Activated naive CD8-positive, alpha-beta T cell (primary cell): ENCODE measurements at regions not wholly inside any gene's neighbourhood (a gene's known extent, or its start where the extent isn't known, plus 50 kb on each side); places are given as distances from the start of the nearest gene placed in this dataset.
"Not testable (repeated sequence)": the region's sequence is repeated elsewhere in the genome, so short reads cannot be mapped to it uniquely, and the experiment has no call there.

Experiments
- H3K27ac Mint-ChIP-seq: one replicate; pipeline ENCODE4 v1.8.0; 2021; ENCODE audit warnings: mixed read lengths
- H3K27me3 Mint-ChIP-seq: one replicate; pipeline ENCODE4 v1.8.0; 2021; ENCODE audit warnings: mixed read lengths
- H3K36me3 Mint-ChIP-seq: one replicate; pipeline ENCODE4 v1.8.0; 2021; ENCODE audit warnings: mixed read lengths
- H3K4me1 Mint-ChIP-seq: one replicate; pipeline ENCODE4 v1.8.0; 2021; ENCODE audit warnings: low read depth, mixed read lengths
- H3K4me3 Mint-ChIP-seq: one replicate; pipeline ENCODE4 v1.8.0; 2021; ENCODE audit warnings: mild to moderate bottlenecking, mixed read lengths
- H3K9me3 Mint-ChIP-seq: one replicate; pipeline ENCODE4 v1.8.0; 2021; ENCODE audit warnings: low read depth, mixed read lengths

DNA sequence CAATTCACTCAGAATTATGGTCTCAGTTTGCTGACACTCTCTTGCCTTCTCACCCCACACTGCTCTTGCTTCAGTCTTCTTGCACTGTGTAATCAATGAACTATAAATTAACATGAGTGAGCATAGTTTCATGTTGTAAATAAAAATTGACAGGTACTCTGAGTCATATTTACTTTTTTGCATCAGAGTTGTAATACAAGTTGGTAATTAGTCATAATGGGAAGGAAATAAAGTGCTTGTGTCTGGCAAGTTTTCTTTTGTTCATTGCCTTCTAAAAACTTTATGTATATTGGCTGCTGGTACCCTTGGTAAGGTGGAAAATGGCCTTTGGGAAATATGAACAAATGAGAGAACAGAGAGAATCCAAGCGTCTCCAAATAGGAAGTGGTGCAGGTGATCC lies 169.3 kb upstream of the MAGI2 start:
- H3K4me1 Mint-ChIP-seq: no peaks in the 10 kb centered on the region
- no peaks in the 10 kb centered on the region for H3K9me3 Mint-ChIP-seq
- no peaks in the 10 kb centered on the region for H3K36me3 Mint-ChIP-seq
- no peak overlapping the region for H3K27ac Mint-ChIP-seq
- no peak overlapping the region for H3K4me3 Mint-ChIP-seq
- no peaks in the 10 kb centered on the region for H3K27me3 Mint-ChIP-seq

GRCh38 chr7:79620291-79620690 lies 166.8 kb upstream of the MAGI2 start:
- Mint-ChIP-seq H3K9me3 (no peaks in the 10 kb centered on the region), H3K36me3 (no peaks in the 10 kb centered on the region), H3K4me1 (no peaks in the 10 kb centered on the region), H3K27ac (no peak overlapping the region), H3K27me3 (no peaks in the 10 kb centered on the region), H3K4me3 (no peak overlapping the region)

GRCh38 chr7:79619216-79619615 lies 165.7 kb upstream of the MAGI2 start:
- no peak overlapping the region for H3K27ac Mint-ChIP-seq
- H3K4me3 Mint-ChIP-seq: no peak overlapping the region
- no peaks in the 10 kb centered on the region for H3K36me3 Mint-ChIP-seq
- H3K4me1 Mint-ChIP-seq: no peaks in the 10 kb centered on the region
- no peaks in the 10 kb centered on the region for H3K9me3 Mint-ChIP-seq
- H3K27me3 Mint-ChIP-seq: no peaks in the 10 kb centered on the region

GRCh38 chr7:79615871-79616640 lies 162.6 kb upstream of the MAGI2 start:
- Mint-ChIP-seq H3K4me1 (no peaks in the 10 kb centered on the region), H3K27ac (no peak overlapping the region), H3K36me3 (no peaks in the 10 kb centered on the region), H3K9me3 (no peaks in the 10 kb centered on the region), H3K27me3 (no peaks in the 10 kb centered on the region), H3K4me3 (no peak overlapping the region)

GRCh38 chr7:79615466-79615865 lies 162.0 kb upstream of the MAGI2 start:
- no peak overlapping the region for H3K4me3 Mint-ChIP-seq
- H3K9me3 Mint-ChIP-seq: no peaks in the 10 kb centered on the region
- no peaks in the 10 kb centered on the region for H3K36me3 Mint-ChIP-seq
- H3K27me3 Mint-ChIP-seq: no peaks in the 10 kb centered on the region
- H3K27ac Mint-ChIP-seq: no peak overlapping the region
- no peaks in the 10 kb centered on the region for H3K4me1 Mint-ChIP-seq

- no peaks in the 10 kb centered on the region for H3K27me3 Mint-ChIP-seq
- H3K36me3 Mint-ChIP-seq: no peaks in the 10 kb centered on the region
- no peak overlapping the region for H3K27ac Mint-ChIP-seq
- H3K4me3 Mint-ChIP-seq: no peak overlapping the region
- H3K4me1 Mint-ChIP-seq: no peaks in the 10 kb centered on the region
- no peaks in the 10 kb centered on the region for H3K9me3 Mint-ChIP-seq
Observed at GRCh38 chr7:79612903-79613302, 159.4 kb upstream of the MAGI2 start.

DNA sequence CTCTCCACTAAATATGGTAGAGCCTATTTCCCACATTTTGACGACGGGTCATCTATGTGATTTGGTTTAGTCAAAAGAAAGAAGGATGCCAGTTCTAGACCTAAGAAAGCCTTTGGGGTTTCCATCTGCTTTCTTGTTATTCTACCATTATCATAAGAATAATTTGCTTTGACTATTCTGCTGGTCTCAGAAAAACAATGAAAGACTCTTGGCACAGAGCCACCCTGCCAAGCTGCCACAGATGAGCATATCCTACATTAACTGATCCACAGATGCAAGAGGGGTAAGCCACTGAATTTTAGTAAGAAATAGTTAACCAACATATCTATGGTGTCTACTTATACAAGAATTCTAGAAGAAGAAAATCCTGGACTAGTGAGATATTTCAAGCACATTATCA lies 158.6 kb upstream of the MAGI2 start:
- no peaks in the 10 kb centered on the region for H3K27me3 Mint-ChIP-seq
- no peak overlapping the region for H3K4me3 Mint-ChIP-seq
- no peaks in the 10 kb centered on the region for H3K4me1 Mint-ChIP-seq
- peaks cover 2% of the 10 kb centered on the region for H3K9me3 Mint-ChIP-seq
- no peak overlapping the region for H3K27ac Mint-ChIP-seq
- H3K36me3 Mint-ChIP-seq: no peaks in the 10 kb centered on the region

- Mint-ChIP-seq H3K4me3 (no peak overlapping the region), H3K9me3 (peaks cover 4% of the 10 kb centered on the region), H3K27me3 (no peaks in the 10 kb centered on the region), H3K36me3 (no peaks in the 10 kb centered on the region), H3K4me1 (no peaks in the 10 kb centered on the region), H3K27ac (no peak overlapping the region)
Observed at GRCh38 chr7:79610748-79611304, 157.4 kb upstream of the MAGI2 start.

GRCh38 chr7:79610313-79610712 lies 156.8 kb upstream of the MAGI2 start:
- Mint-ChIP-seq H3K27me3 (no peaks in the 10 kb centered on the region), H3K36me3 (no peaks in the 10 kb centered on the region), H3K9me3 (peaks cover 4% of the 10 kb centered on the region), H3K27ac (no peak overlapping the region), H3K4me3 (no peak overlapping the region), H3K4me1 (no peaks in the 10 kb centered on the region)

DNA sequence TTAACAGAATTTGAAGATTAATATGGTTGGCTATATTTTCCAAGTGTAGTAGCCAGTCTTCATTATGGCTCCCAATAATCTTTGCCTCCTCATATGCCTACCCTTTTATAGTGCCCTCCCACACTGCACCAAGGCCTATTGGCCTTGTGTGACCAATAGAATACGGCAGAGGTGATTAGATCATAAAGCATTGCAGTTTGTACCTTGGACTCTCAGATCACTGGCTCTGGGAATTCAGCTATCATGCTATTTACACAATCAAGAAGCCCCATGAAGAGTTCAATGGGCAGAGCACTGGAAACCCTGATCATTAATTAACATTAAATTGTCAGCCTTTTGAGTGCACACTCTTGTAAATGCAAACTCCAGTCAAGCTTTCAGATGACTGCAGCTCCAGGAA lies 154.5 kb upstream of the MAGI2 start:
- Mint-ChIP-seq H3K4me3 (no peak overlapping the region), H3K27ac (no peak overlapping the region), H3K4me1 (no peaks in the 10 kb centered on the region), H3K9me3 (peaks cover 4% of the 10 kb centered on the region), H3K36me3 (no peaks in the 10 kb centered on the region), H3K27me3 (no peaks in the 10 kb centered on the region)

DNA sequence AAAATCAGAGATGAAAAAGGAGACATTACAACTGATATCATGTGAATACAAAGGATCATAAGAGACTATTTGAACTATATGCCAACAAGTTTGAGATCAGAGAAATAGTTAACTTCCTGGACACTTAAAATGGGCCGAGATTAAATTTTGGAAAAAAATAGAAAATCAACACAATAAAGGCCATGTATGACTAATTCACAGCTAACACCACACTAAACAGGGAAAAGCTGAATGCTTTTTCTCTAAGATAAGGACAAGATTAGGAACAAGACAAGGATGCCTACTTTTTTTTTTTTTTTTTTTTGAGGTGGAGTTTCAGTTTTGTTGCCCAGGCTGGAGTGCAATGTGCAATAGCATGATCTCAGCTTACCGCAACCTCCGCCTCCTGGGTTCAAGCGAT lies 151.4 kb upstream of the MAGI2 start:
- Mint-ChIP-seq H3K36me3 (no peaks in the 10 kb centered on the region), H3K4me1 (no peaks in the 10 kb centered on the region), H3K9me3 (peaks cover 4% of the 10 kb centered on the region)

DNA sequence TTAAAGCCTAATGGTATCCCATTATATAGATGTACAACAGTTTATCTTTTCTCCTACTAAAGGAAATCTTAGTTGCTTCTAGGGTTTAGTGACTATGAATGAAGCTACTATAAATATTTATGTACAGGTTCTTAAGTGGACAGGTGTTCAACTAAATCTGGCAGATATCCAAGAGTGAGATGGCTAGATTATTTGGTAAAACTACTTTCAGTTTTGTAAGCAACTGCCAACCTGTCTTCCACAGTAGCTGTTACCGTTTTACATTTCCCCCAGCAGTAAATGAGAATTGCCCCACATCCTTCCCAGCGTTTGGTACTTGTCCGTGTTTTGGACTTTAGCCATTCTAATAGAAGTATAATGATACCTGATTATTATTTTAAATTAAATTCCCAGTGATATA lies 144.9 kb upstream of the MAGI2 start:
- Mint-ChIP-seq H3K36me3 (no peaks in the 10 kb centered on the region), H3K27ac (no peak overlapping the region), H3K4me3 (no peak overlapping the region)

More for the DNA sequence above, 151.4 kb upstream of the MAGI2 start:
- H3K27me3 Mint-ChIP-seq: no peaks in the 10 kb centered on the region
- H3K27ac Mint-ChIP-seq: no peak overlapping the region
- no peak overlapping the region for H3K4me3 Mint-ChIP-seq

DNA sequence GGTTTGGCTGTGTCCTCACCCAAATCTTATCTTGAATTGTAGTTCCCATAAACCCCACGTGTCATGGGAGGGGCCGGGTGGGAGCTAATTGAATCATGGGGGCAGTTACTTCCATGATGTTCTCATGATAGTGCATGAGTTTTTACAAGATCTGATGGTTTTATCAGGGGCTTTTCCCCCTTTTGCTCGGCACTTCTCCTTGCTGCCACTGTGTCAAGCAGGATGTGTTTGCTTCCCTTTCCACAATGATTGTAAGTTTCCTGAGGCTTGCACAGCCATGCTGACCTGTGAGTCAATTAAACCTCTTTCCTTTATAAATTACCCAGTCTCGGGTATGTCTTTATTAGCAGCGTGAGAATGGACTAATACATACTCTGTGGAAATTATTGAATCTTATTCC lies 141.2 kb upstream of the MAGI2 start:
- not testable (repeated sequence) for H3K36me3 Mint-ChIP-seq, H3K4me1 Mint-ChIP-seq, H3K27me3 Mint-ChIP-seq, H3K27ac Mint-ChIP-seq, H3K4me3 Mint-ChIP-seq, H3K9me3 Mint-ChIP-seq

More for the DNA sequence above, 144.9 kb upstream of the MAGI2 start:
- Mint-ChIP-seq H3K27me3 (no peaks in the 10 kb centered on the region), H3K4me1 (no peaks in the 10 kb centered on the region), H3K9me3 (no peaks in the 10 kb centered on the region)

GRCh38 chr7:79593866-79594301 lies 140.4 kb upstream of the MAGI2 start:
- Mint-ChIP-seq H3K9me3 (no peaks in the 10 kb centered on the region), H3K4me3 (no peak overlapping the region), H3K27ac (no peak overlapping the region), H3K36me3 (no peaks in the 10 kb centered on the region), H3K27me3 (no peaks in the 10 kb centered on the region), H3K4me1 (no peaks in the 10 kb centered on the region)

GRCh38 chr7:79590916-79591623 lies 137.6 kb upstream of the MAGI2 start:
- Mint-ChIP-seq H3K4me1 (no peaks in the 10 kb centered on the region), H3K4me3 (no peak overlapping the region), H3K27me3 (peaks cover 3% of the 10 kb centered on the region), H3K27ac (no peak overlapping the region), H3K9me3 (no peaks in the 10 kb centered on the region), H3K36me3 (no peaks in the 10 kb centered on the region)
